Right cardiac atrium (tissue), 5 donors: ENCODE measurements at regions not wholly inside any gene's neighbourhood (a gene's known extent, or its start where the extent isn't known, plus 50 kb on each side); places are given as distances from the start of the nearest gene placed in this dataset.

ENCODE experiments used
- ATAC-seq, 2 donors: fragments of 200-7000 bp; cut with Tn5 transposase; one replicate each; pipeline versions ENCODE4 v1.8.0 to v1.9.1; 2020; ENCODE audit warnings: moderate library complexity in 2 of 2, mild to moderate bottlenecking in 1 of 2
- DNase-seq, 3 donors: peaks; one replicate each; pipeline ENCODE4 v3.0.0-alpha.2; 2020
- H3K27ac ChIP-seq: one replicate; pipeline ENCODE4 v1.5.1; 2013; ENCODE audit warnings: mild to moderate bottlenecking, low read length, control low read depth, moderate library complexity
- H3K27me3 ChIP-seq: one replicate; pipeline ENCODE4 v1.6.1; 2013; ENCODE audit not compliant: control insufficient read depth, insufficient read depth
- H3K4me1 ChIP-seq: one replicate; pipeline ENCODE4 v1.6.1; 2013; ENCODE audit warnings: low read length; ENCODE audit not compliant: control insufficient read depth, insufficient read depth
- H3K4me3 ChIP-seq: one replicate; pipeline ENCODE4 v1.5.1; 2013; ENCODE audit warnings: low read length, control low read depth
- H3K9me3 ChIP-seq: one replicate; pipeline ENCODE4 v1.6.1; 2013; ENCODE audit warnings: low read length; ENCODE audit not compliant: control insufficient read depth
- WGBS: extraction: QIAGEN DNeasy Blood & Tissue Kit; methylation state at CpG from one replicate; pipeline ENCODE4 v1.1.7; 2013; 5-methylcytosine and 5-hydroxymethylcytosine counted together
- intact Hi-C, 4 donors: fragments of 100-400 bp; cut with DNase I; formaldehyde crosslinking; loops; one replicate each; pipeline versions ENCODE4 v1.11.0 to v1.14.0; 2022 to 2023
- donor health status: healthy with polysubstance abuse.
- donor health status: DM: no; HTN: yes; CAD: no.
- donor health status: DM: no; HTN: no; CAD: no.
- donor health status: DM: no; HTN: yes; CAD: no; lungs with severe emphysema.
- donor health status: DM: yes; HTN: yes; CAD: no.

DNA sequence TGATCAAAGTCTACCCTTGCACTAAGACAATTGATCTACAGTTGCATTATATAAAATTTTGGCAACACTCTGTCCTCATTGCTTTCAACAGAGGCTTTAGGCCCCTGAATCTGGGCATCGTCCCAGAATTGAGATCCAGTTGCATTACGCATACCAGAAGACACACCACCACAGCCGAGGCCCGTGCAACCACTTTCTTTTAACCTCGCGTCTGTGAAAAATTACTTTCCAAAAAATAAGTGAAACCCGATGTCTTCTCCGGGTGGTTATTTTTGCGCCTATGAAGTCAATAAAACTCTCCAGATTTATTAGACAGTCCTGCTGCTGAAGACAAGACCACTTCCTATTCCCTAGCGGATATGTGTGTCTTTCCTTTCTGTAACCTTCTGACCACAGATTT is 52.1 kb upstream of the NFIB start:
- DNase-seq (peak; percentile 58 to 73 (median 66)), ATAC-seq (peak; percentile 78 to 81)
- Histone ChIP-seq H3K4me3 (no peak overlapping the region), H3K4me1 (peaks cover 2% of the 10 kb centered on the region), H3K27me3 (no peaks in the 10 kb centered on the region), H3K9me3 (no peaks in the 10 kb centered on the region), H3K27ac (peak overlapping the region; percentile 30)
- WGBS = 47% methylated on average over 10 of the region's 10 CpGs
- intact Hi-C loops = no loop called here

DNA sequence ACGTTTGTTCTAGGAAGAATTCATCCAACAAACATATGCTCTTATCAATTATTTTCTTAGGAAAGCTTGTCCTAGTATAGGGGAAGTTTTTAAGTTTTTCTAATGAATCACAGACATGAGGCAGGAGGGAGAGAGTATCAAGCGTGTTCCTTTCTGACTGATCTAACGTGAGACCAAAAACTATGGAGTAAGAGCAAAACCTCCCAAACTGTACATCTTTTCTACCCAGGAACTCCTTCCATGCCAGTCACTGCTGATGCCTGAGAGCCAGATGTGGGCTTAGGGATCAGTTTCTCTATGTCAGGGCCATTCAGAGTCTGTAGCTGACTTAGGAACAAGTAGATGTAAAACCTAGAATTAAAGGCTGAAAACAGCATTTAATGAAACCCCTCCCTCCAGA is 51.7 kb upstream of the NFIB start:
- no peaks in the 10 kb centered on the region for H3K27me3 ChIP-seq
- DNase-seq (no peak), ATAC-seq (peak; percentile 22 to 24)
- no peak overlapping the region for H3K4me3 ChIP-seq
- peak overlapping the region; percentile 30 for H3K27ac ChIP-seq
- H3K4me1 ChIP-seq = peaks cover 2% of the 10 kb centered on the region
- no peaks in the 10 kb centered on the region for H3K9me3 ChIP-seq
- intact Hi-C loops = no loop called here
- WGBS = 57% methylated on average over 3 of the region's 3 CpGs
